Esophagus muscularis mucosa (tissue), 4 donors: ENCODE measurements at regions not wholly inside any gene's neighbourhood (a gene's known extent, or its start where the extent isn't known, plus 50 kb on each side); places are given as distances from the start of the nearest gene placed in this dataset.
"Not testable (repeated sequence)": the region's sequence is repeated elsewhere in the genome, so short reads cannot be mapped to it uniquely, and the experiment has no call there.

Source experiments
- DNase-seq: peaks from one replicate; pipeline ENCODE4 v3.0.0-alpha.2; 2017; ENCODE audit errors: extremely low spot score
- H3K27ac ChIP-seq, 4 donors: fragments of 200-600 bp; sonication (generic); replicated peaks in 1 of 4; 1 replicate in 3 of 4; 2 replicates in 1 of 4; pipeline ENCODE4 v1.5.1; 2016 to 2019; ENCODE audit warnings: mild to moderate bottlenecking in 1 of 4
- H3K27me3 ChIP-seq, 4 donors: fragments of 200-600 bp; sonication (generic); one replicate each; pipeline versions ENCODE4 v1.5.1 to v1.6.0; 2016 to 2019
- H3K36me3 ChIP-seq, 4 donors: fragments of 200-600 bp; sonication (generic); one replicate each; pipeline ENCODE4 v1.5.1; 2016 to 2019
- H3K4me1 ChIP-seq, 4 donors: fragments of 200-600 bp; sonication (generic); one replicate each; pipeline ENCODE4 v1.5.1; 2016 to 2019
- H3K4me3 ChIP-seq, 4 donors: fragments of 200-600 bp; sonication (generic); 1 replicate in 2 of 4; 2 replicates in 2 of 4; pipeline ENCODE4 v1.5.1; 2016 to 2019; ENCODE audit warnings: mild to moderate bottlenecking in 4 of 4, moderate library complexity in 1 of 4
- H3K9me3 ChIP-seq, 4 donors: fragments of 200-600 bp; sonication (generic); 1 replicate in 3 of 4; 2 replicates in 1 of 4; pipeline ENCODE4 v1.5.1; 2016 to 2019
- CTCF ChIP-seq, 3 experiments: fragments of 200-600 bp in 2 of 3; fragments of 450-650 bp in 1 of 3; sonication (generic) in 2 of 3; IDR thresholded peaks; one replicate each; pipeline ENCODE4 v1.5.1; 2017 to 2019; ENCODE audit warnings: antibody characterized with exemption in 3 of 3, mild to moderate bottlenecking in 2 of 3, moderate library complexity in 1 of 3
- EP300 ChIP-seq: sonication (generic); formaldehyde crosslinking; IDR thresholded peaks from one replicate; pipeline ENCODE4 v1.6.1; 2017; ENCODE audit warnings: antibody characterized with exemption
- POLR2A ChIP-seq: fragments of 450-650 bp; IDR thresholded peaks from one replicate; pipeline ENCODE4 v1.6.1; 2017; ENCODE audit warnings: antibody characterized with exemption, moderate library complexity, mild to moderate bottlenecking, low read depth
- POLR2AphosphoS5 ChIP-seq, 2 donors: sonication (generic); formaldehyde crosslinking; IDR thresholded peaks; one replicate each; pipeline ENCODE4 v1.6.1; 2017; ENCODE audit warnings: antibody characterized with exemption in 2 of 2
- whole genome bisulfite sequencing: methylation state at CpG from one replicate; pipeline ENCODE4 v1.1.5; 2018; 5-methylcytosine and 5-hydroxymethylcytosine counted together
- intact Hi-C: fragments of 100-400 bp; cut with DNase I; formaldehyde crosslinking; loops from one replicate; pipeline ENCODE4 v1.15.1; 2023

GRCh38 chr18:35890323-35890722, 82.2 kb upstream of the RMP24 start:
- Histone ChIP-seq H3K4me3 (no peak overlapping the region), H3K9me3 (peaks cover 0 to 13% (median 9%) of the 10 kb centered on the region in 4 donors), H3K36me3 (no peaks in the 10 kb centered on the region), H3K4me1 (peaks cover 0 to 17% (median 8%) of the 10 kb centered on the region in 4 donors), H3K27me3 (no peaks in the 10 kb centered on the region), H3K27ac (no peak overlapping the region)
- intact Hi-C loops = no loop called here
- DNase-seq = peak; percentile 70
- 56% methylated on average over 3 of the region's 3 CpGs for WGBS
- TF ChIP-seq POLR2A (no peak), EP300 (no peak)

DNA sequence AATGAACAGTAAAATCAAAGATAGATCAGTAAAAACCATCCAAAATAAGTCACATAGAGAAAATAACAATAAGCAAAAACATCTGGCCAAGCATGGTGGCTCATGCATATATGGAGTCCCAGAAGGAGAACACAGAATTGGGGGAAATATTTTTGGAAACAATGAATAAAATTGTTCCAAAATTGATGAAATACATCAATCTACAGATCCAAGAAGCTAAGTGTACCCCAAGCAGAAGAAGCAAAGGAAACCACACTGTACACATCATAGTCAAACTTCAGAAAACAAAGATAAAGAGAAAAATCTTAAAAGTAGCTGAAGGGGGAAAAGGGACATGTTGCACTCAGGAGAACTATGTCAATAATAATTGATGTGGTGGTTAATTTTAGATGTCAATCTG, 80.4 kb upstream of the RMP24 start:
- Histone ChIP-seq H3K4me3 (no peak overlapping the region), H3K36me3 (no peaks in the 10 kb centered on the region), H3K27ac (no peak overlapping the region), H3K27me3 (no peaks in the 10 kb centered on the region), H3K9me3 (peaks cover 0 to 13% (median 9%) of the 10 kb centered on the region in 4 donors), H3K4me1 (peaks cover 0 to 17% (median 8%) of the 10 kb centered on the region in 4 donors)
- TF ChIP-seq POLR2AphosphoS5 (IDR thresholded peaks at IDR 0.05) = no peak
- TF ChIP-seq POLR2A = no peak
- TF ChIP-seq CTCF (IDR thresholded peaks at IDR 0.05) = no peak
- TF ChIP-seq EP300 = no peak
- DNase-seq = no peak
- intact Hi-C loops = no loop called here

GRCh38 chr18:35897481-35897880, 75.0 kb upstream of the RMP24 start:
- H3K36me3 ChIP-seq, intact Hi-C loops, H3K9me3 ChIP-seq, H3K4me1 ChIP-seq, H3K27ac ChIP-seq, DNase-seq, H3K27me3 ChIP-seq, H3K4me3 ChIP-seq: not testable (repeated sequence)
- WGBS = 97% methylated on average over 13 of the region's 13 CpGs

DNA sequence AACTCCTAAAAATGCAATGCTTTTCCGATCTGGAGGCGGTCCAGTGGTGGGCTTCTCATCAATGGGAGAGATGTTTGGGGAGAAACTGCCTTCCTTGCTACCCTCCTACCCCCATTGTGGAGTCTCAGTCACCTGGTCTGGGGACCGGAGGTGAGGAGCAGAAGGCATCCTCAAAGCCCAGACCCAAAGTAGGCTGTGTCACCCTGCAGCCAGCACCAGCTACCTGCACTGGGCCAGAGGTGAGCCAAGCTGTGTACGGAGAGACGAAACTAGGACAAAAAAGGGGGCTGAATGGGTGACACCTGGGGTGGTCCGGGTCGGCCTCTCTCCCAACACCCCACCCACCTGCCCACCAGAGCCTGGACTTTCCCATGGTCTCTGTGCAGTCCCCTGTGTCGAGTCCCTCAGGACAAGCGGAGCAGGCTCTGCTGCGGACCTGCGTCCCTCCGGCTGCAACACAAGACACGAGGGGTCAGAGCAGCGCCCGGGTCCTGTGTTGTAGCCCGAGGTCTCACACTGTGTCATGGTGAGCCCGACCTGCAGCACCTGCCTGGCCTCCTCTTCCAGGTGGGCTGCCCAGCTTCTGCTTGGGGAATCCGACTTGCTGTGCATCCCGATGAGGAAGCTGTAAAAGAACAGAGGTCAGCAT, 68.0 kb upstream of the RMP24 start:
- intact Hi-C loops = no loop called here
- peak; percentile 79 for DNase-seq
- Histone ChIP-seq H3K27me3 (no peaks in the 10 kb centered on the region), H3K4me3 (no peak overlapping the region), H3K9me3 (no peaks in the 10 kb centered on the region), H3K4me1 (no peaks in the 10 kb centered on the region), H3K27ac (no peak overlapping the region), H3K36me3 (peaks cover 0 to 4% (median 0%) of the 10 kb centered on the region in 4 donors)
- 94% methylated on average over 5 of the region's 19 CpGs for WGBS
- TF ChIP-seq POLR2AphosphoS5 (IDR thresholded peaks at IDR 0.05) (no peak), POLR2A (no peak), EP300 (no peak), CTCF (IDR thresholded peaks at IDR 0.05) (no peak)

DNA sequence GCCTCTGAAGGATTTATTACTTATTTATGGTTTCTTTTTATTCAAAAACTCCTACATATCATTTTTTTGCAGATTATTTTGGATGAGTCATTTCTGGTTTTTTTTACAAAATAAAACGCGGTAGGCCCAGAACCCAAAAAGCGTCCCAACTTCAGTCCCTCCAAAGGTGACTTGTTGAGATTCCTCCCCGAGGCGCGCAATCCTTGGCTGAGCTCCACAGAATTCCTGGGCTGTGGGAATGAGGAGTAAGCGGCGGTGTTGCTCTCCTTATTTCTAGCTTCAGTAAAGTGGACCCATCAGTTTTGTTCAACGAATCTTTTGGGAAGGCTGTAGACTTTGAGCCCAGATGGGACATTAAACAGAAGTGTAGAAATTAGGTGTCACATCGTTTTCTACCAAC, 67.0 kb upstream of the RMP24 start:
- H3K36me3 ChIP-seq = peaks cover 0 to 4% (median 0%) of the 10 kb centered on the region in 4 donors
- TF ChIP-seq CTCF (IDR thresholded peaks at IDR 0.05) (no peak), POLR2AphosphoS5 (IDR thresholded peaks at IDR 0.05) (no peak), EP300 (no peak), POLR2A (no peak)
- no peaks in the 10 kb centered on the region for H3K27me3 ChIP-seq
- no peak for DNase-seq
- no peaks in the 10 kb centered on the region for H3K9me3 ChIP-seq
- no peak overlapping the region for H3K4me3 ChIP-seq
- H3K27ac ChIP-seq = no peak overlapping the region
- no peaks in the 10 kb centered on the region for H3K4me1 ChIP-seq
- 91% methylated on average over 10 of the region's 10 CpGs for WGBS
- intact Hi-C loops = no loop called here

GRCh38 chr18:35906291-35906690, 66.2 kb upstream of the RMP24 start:
- H3K9me3 ChIP-seq, intact Hi-C loops, H3K27ac ChIP-seq, H3K27me3 ChIP-seq, H3K36me3 ChIP-seq, H3K4me1 ChIP-seq, H3K4me3 ChIP-seq, DNase-seq: not testable (repeated sequence)
- 90% methylated on average over 1 of the region's 3 CpGs for WGBS
